ENCODE measurements at regions not wholly inside any gene's neighbourhood (a gene's known extent, or its start where the extent isn't known, plus 50 kb on each side); places are given as distances from the start of the nearest gene placed in this dataset.

DNA sequence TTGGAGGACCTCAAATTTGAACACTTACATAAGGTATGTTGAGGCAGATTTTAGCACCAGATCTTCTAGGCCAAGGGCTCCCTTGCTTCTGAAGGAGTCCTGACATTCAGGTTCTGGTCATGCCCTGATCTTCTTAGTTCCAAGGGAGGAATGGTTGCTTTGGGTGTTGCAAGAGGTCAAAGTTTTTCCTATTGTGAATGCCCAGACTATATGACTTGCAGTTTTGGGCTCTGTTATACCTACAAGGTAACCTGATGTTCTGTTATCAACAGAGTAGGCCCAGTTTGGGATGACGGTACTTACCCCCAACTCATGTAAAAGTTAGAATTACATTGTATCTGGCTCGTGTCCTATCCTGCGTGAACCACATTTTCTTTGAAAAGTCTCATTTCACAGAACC lies 69.1 kb upstream of the COCH start:
- dilution Hi-C loops (cut with MboI; ENCODE audit: extremely low pct_ligation_motif_present, low sequenced_read_pairs) (no loop called here), intact Hi-C loops (cut with micrococcal nuclease) (no loop called here)
- Histone ChIP-seq H2AFZ (ENCODE audit: low read depth, low read length) (no peak overlapping the region), H3K9ac (replicated peaks; ENCODE audit: extremely low read depth, insufficient read depth, low read length) (no peak overlapping the region), H3K79me2 (ENCODE audit: control insufficient read depth, insufficient read depth, low read length) (no peaks in the 10 kb centered on the region), H3K9me3 (replicated peaks; ENCODE audit: control insufficient read depth, insufficient read depth, low read length) (no peaks in the 10 kb centered on the region), H3K27ac (ENCODE audit: insufficient read depth, low read depth, low read length) (no peak overlapping the region), H3K36me3 (ENCODE audit: control insufficient read depth in 2 of 2, extremely low read depth in 1 of 2, insufficient read depth in 2 of 2, low read length in 2 of 2) (no peaks in the 10 kb centered on the region), H3K9me1 (replicated peaks; ENCODE audit: control insufficient read depth, extremely low read depth, insufficient read depth, low read length) (no peaks in the 10 kb centered on the region), H3K27me3 (ENCODE audit: control insufficient read depth in 2 of 2, insufficient read depth in 2 of 2, low read length in 2 of 2) (peaks cover 0 to 6% of the 10 kb centered on the region in 2 experiments), H3K4me1 (ENCODE audit: control insufficient read depth, extremely low read depth, insufficient read depth, low read length) (no peaks in the 10 kb centered on the region), H3K4me3 (replicated peaks in 1 of 3; ENCODE audit: insufficient read depth in 1 of 3, low read depth in 1 of 3, low read length in 3 of 3) (no peak overlapping the region), H4K20me1 (replicated peaks; ENCODE audit: control insufficient read depth, extremely low read depth, insufficient read depth, low read length) (no peaks in the 10 kb centered on the region), H3K4me2 (ENCODE audit: insufficient read depth, low read length) (no peak overlapping the region)
- FAIRE-seq (no peak), DNase-seq (ENCODE audit: low read depth, low spot score) (no peak)
- no peak for TF ChIP-seq POLR2AphosphoS5 (IDR thresholded peaks at IDR 0.05; ENCODE audit: insufficient read depth, low read depth, low read length)
- no peak for TF ChIP-seq FOS (IDR thresholded peaks at IDR 0.05; ENCODE audit: borderline replicate concordance, insufficient read depth, low read length)
- no peak for TF ChIP-seq JUN (IDR thresholded peaks at IDR 0.05; ENCODE audit: borderline replicate concordance, insufficient read depth, insufficient read length, low read depth)
- CTCF ChIA-PET = no interaction called here
- POLR2A ChIA-PET = no interaction called here
- BruUV-seq (replicated peaks) = no TSS peak

- H2AFZ ChIP-seq (ENCODE audit: low read depth, low read length) = no peak overlapping the region
- intact Hi-C loops (cut with micrococcal nuclease) = no loop called here
- dilution Hi-C loops (cut with MboI; ENCODE audit: extremely low pct_ligation_motif_present, low sequenced_read_pairs) = no loop called here
Measured at GRCh38 chr14:30808576-30808975, 65.8 kb upstream of the COCH start.

More at GRCh38 chr14:30808576-30808975, 65.8 kb upstream of the COCH start:
- Histone ChIP-seq H3K9ac (replicated peaks; ENCODE audit: extremely low read depth, insufficient read depth, low read length) (no peak overlapping the region), H4K20me1 (replicated peaks; ENCODE audit: control insufficient read depth, extremely low read depth, insufficient read depth, low read length) (no peaks in the 10 kb centered on the region), H3K79me2 (ENCODE audit: control insufficient read depth, insufficient read depth, low read length) (no peaks in the 10 kb centered on the region), H3K4me3 (replicated peaks in 1 of 3; ENCODE audit: insufficient read depth in 1 of 3, low read depth in 1 of 3, low read length in 3 of 3) (no peak overlapping the region), H3K27me3 (ENCODE audit: control insufficient read depth in 2 of 2, insufficient read depth in 2 of 2, low read length in 2 of 2) (peaks cover 1 to 6% of the 10 kb centered on the region in 2 experiments), H3K36me3 (ENCODE audit: control insufficient read depth in 2 of 2, extremely low read depth in 1 of 2, insufficient read depth in 2 of 2, low read length in 2 of 2) (no peaks in the 10 kb centered on the region), H3K4me1 (ENCODE audit: control insufficient read depth, extremely low read depth, insufficient read depth, low read length) (no peaks in the 10 kb centered on the region), H3K27ac (ENCODE audit: insufficient read depth, low read depth, low read length) (no peak overlapping the region), H3K4me2 (ENCODE audit: insufficient read depth, low read length) (no peak overlapping the region), H3K9me3 (replicated peaks; ENCODE audit: control insufficient read depth, insufficient read depth, low read length) (no peaks in the 10 kb centered on the region), H3K9me1 (replicated peaks; ENCODE audit: control insufficient read depth, extremely low read depth, insufficient read depth, low read length) (no peaks in the 10 kb centered on the region)
- FAIRE-seq (no peak), DNase-seq (ENCODE audit: low read depth, low spot score) (no peak)
- ChIA-PET CTCF (no interaction called here), POLR2A (no interaction called here)
- TF ChIP-seq JUN (IDR thresholded peaks at IDR 0.05; ENCODE audit: borderline replicate concordance, insufficient read depth, insufficient read length, low read depth) (no peak), POLR2A (IDR thresholded peaks at IDR 0.05; ENCODE audit: low read depth, low read length) (no peak), MYC (IDR thresholded peaks at IDR 0.05; ENCODE audit: low read depth, low read length) (no peak), POLR2AphosphoS5 (IDR thresholded peaks at IDR 0.05; ENCODE audit: insufficient read depth, low read depth, low read length) (no peak)
- no TSS peak for BruUV-seq (replicated peaks)
